OCI-LY1 (cell line): ENCODE measurements at regions not wholly inside any gene's neighbourhood (a gene's known extent, or its start where the extent isn't known, plus 50 kb on each side); places are given as distances from the start of the nearest gene placed in this dataset.

ENCODE experiments used
- H2AFZ ChIP-seq: fragments of 200-600 bp; sonication (generic), shearing (Covaris generic); 2 replicates; pipeline ENCODE4 v1.6.0; 2014; ENCODE audit warnings: antibody characterized with exemption, mild to moderate bottlenecking, low read length
- H3F3A ChIP-seq: fragments of 200-600 bp; sonication (generic), shearing (Covaris generic); 2 replicates; pipeline ENCODE4 v1.6.0; 2014; ENCODE audit warnings: mild to moderate bottlenecking, antibody characterized with exemption, low read length, moderate library complexity; ENCODE audit not compliant: insufficient read depth
- H3K27ac ChIP-seq: fragments of 200-600 bp; sonication (generic); 2 replicates; pipeline ENCODE4 v1.5.1; 2014; ENCODE audit warnings: low read length, mixed run types, mild to moderate bottlenecking, low read depth; ENCODE audit not compliant: poor library complexity, severe bottlenecking
- H3K27me3 ChIP-seq: fragments of 200-600 bp; sonication (generic); 2 replicates; pipeline ENCODE4 v1.6.0; 2014; ENCODE audit warnings: antibody characterized with exemption, mild to moderate bottlenecking, low read length, moderate library complexity; ENCODE audit not compliant: insufficient read depth
- H3K36me3 ChIP-seq: fragments of 200-600 bp; sonication (generic); 2 replicates; pipeline ENCODE4 v1.6.1; 2014; ENCODE audit warnings: mild to moderate bottlenecking, antibody characterized with exemption, low read length, moderate library complexity, mixed read lengths; ENCODE audit not compliant: insufficient read depth
- H3K4me1 ChIP-seq: fragments of 200-600 bp; sonication (generic); 2 replicates; pipeline ENCODE4 v1.5.1; 2014; ENCODE audit warnings: mild to moderate bottlenecking, low read length, moderate library complexity; ENCODE audit not compliant: insufficient read depth, severe bottlenecking
- H3K4me2 ChIP-seq: fragments of 200-600 bp; sonication (generic), shearing (Covaris generic); 2 replicates; pipeline ENCODE4 v1.6.1; 2014; ENCODE audit warnings: low read length
- H3K4me3 ChIP-seq: fragments of 200-600 bp; sonication (generic); 2 replicates; pipeline ENCODE4 v1.5.1; 2014; ENCODE audit warnings: low read length, low read depth, mild to moderate bottlenecking, mixed read lengths; ENCODE audit not compliant: poor library complexity, severe bottlenecking
- H3K79me2 ChIP-seq: fragments of 200-600 bp; shearing (Covaris generic); 2 replicates; pipeline ENCODE4 v1.6.1; 2016; ENCODE audit warnings: mixed run types, low read length, mixed read lengths; ENCODE audit not compliant: insufficient read depth
- H3K9ac ChIP-seq: fragments of 200-600 bp; sonication (generic), shearing (Covaris generic); 2 replicates; pipeline ENCODE4 v1.6.1; 2014; ENCODE audit warnings: mild to moderate bottlenecking, low read length, mixed read lengths
- H3K9me2 ChIP-seq: fragments of 200-600 bp; sonication (generic), shearing (Covaris generic); 2 replicates; pipeline ENCODE4 v1.6.1; 2014; ENCODE audit warnings: low read depth, mild to moderate bottlenecking, low read length, mixed read lengths
- H3K9me3 ChIP-seq: fragments of 200-600 bp; shearing (Covaris generic); 2 replicates; pipeline ENCODE4 v1.6.1; 2014; ENCODE audit warnings: low read length, mixed read lengths
- H4K20me1 ChIP-seq: fragments of 200-600 bp; sonication (generic), shearing (Covaris generic); 2 replicates; pipeline ENCODE4 v1.6.0; 2016; ENCODE audit warnings: mild to moderate bottlenecking, low read length; ENCODE audit not compliant: insufficient read depth
- CTCF ChIP-seq: fragments of 200-600 bp; sonication (generic), shearing (Covaris generic); IDR thresholded peaks from 2 replicates; pipeline ENCODE4 v1.5.1; 2017; ENCODE audit warnings: mild to moderate bottlenecking, antibody characterized with exemption, low read length, moderate library complexity, mixed read lengths
- EZH2 ChIP-seq: fragments of 200-600 bp; sonication (generic), shearing (Covaris generic); IDR thresholded peaks from 2 replicates; pipeline ENCODE4 v1.8.0; 2017; ENCODE audit warnings: borderline replicate concordance, mixed run types, mild to moderate bottlenecking, antibody characterized with exemption, low read length, moderate library complexity, mixed read lengths

- H3K79me2 ChIP-seq = no peaks in the 10 kb centered on the region
- H3K9me2 ChIP-seq = no peaks in the 10 kb centered on the region
- H3K27me3 ChIP-seq = no peaks in the 10 kb centered on the region
- H2AFZ ChIP-seq = no peak overlapping the region
- H3K9me3 ChIP-seq = no peaks in the 10 kb centered on the region
- H3K4me3 ChIP-seq = no peak overlapping the region
- no peaks in the 10 kb centered on the region for H4K20me1 ChIP-seq
- no peak for TF ChIP-seq EZH2
- TF ChIP-seq CTCF = no peak
- H3K4me1 ChIP-seq = no peaks in the 10 kb centered on the region
- H3K9ac ChIP-seq = no peak overlapping the region
- no peaks in the 10 kb centered on the region for H3K36me3 ChIP-seq
- H3F3A ChIP-seq = no peaks in the 10 kb centered on the region
- H3K27ac ChIP-seq = no peak overlapping the region
- H3K4me2 ChIP-seq = no peak overlapping the region
Measured at GRCh38 chr15:26477044-26477443, 295.8 kb downstream of the GABRB3 start.

DNA sequence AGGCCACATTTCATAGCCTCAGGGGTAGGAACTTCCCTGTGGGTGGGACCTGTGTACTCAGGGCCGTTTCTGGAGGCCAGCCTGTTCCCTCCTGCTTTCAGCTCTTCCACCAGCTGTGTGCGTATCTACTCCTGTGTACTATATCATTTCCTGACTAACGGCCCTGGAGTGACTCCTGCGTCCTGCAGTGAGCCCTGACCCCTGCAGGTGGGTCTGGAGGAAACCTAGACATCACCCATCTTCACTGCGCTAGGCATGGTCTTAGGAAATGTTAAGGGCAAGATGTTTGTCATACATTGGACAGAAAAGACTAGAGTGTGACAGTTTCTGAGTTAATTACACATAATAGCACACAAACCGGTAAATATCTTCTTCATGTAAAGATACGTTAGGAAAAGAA, 297.3 kb downstream of the GABRB3 start:
- no peaks in the 10 kb centered on the region for H3K79me2 ChIP-seq
- no peaks in the 10 kb centered on the region for H3K4me1 ChIP-seq
- no peaks in the 10 kb centered on the region for H3K9me2 ChIP-seq
- H3K4me2 ChIP-seq = no peak overlapping the region
- no peaks in the 10 kb centered on the region for H4K20me1 ChIP-seq
- H2AFZ ChIP-seq = no peak overlapping the region
- no peak overlapping the region for H3K27ac ChIP-seq
- no peaks in the 10 kb centered on the region for H3K27me3 ChIP-seq
- H3K36me3 ChIP-seq = no peaks in the 10 kb centered on the region
- H3K9me3 ChIP-seq = no peaks in the 10 kb centered on the region
- no peak overlapping the region for H3K4me3 ChIP-seq
- TF ChIP-seq CTCF (no peak), EZH2 (no peak)
- H3F3A ChIP-seq = no peaks in the 10 kb centered on the region
- no peak overlapping the region for H3K9ac ChIP-seq

DNA sequence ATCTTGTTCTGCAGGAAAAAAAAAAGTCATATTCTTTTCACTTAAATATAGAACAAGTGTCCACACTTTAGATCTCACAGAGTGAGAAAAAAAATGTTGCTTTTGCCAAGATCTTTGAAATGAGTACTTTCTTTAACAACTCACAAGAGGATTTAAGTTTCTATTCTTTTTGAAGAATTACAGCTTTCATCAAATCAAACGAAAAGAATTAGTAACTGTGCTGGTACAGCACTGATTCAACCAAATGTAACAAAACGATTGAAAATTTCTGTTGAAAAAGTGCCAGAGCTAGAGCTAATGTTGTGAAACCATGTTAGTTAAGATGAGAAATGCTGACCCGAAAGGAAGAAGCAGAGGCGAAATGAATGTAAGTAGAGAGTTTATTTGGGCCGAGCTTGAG, 300.2 kb downstream of the GABRB3 start:
- Histone ChIP-seq H3K4me2 (no peak overlapping the region), H3K27ac (no peak overlapping the region), H4K20me1 (no peaks in the 10 kb centered on the region), H3K79me2 (no peaks in the 10 kb centered on the region), H3K9me3 (no peaks in the 10 kb centered on the region), H3K36me3 (no peaks in the 10 kb centered on the region), H3K9me2 (no peaks in the 10 kb centered on the region), H3K27me3 (no peaks in the 10 kb centered on the region), H3K4me1 (no peaks in the 10 kb centered on the region), H3K9ac (no peak overlapping the region), H3F3A (no peaks in the 10 kb centered on the region), H3K4me3 (no peak overlapping the region), H2AFZ (no peak overlapping the region)
- TF ChIP-seq CTCF (no peak), EZH2 (no peak)
